ENCODE measurements at regions not wholly inside any gene's neighbourhood (a gene's known extent, or its start where the extent isn't known, plus 50 kb on each side); places are given as distances from the start of the nearest gene placed in this dataset.

DNA sequence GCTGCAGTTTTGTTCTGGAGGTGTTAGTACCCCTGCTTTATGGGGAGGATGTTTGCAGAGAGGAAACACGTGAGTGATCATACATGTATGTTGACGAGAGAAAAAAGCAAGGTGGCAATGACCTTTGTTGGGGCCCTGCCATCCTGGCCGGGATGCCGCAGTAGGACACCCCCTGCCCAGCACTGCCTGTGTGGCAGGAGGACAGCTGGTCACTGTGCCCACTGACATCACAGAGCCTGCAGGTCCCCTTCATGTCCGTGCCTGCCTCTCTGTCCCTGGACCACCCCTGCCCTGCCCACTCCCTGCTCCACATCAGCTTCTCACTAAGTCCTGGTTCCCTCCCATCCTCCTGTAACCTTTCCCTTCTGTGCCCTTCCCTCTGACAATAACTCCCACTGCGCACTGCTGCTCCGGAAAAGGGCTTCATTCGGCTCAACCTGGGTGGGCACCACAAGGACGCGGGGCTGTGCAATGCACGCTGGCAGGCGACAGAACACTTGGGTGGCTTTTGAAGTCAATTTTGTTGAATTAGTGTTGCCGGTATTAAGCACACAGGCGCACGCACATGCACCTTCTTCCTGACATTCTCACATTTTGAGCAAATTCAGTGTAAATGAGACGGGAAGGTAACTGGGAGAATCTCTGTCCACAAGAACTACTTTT is 51.5 kb upstream of the TWIST2 start:
- DNase-seq = no peak

DNA sequence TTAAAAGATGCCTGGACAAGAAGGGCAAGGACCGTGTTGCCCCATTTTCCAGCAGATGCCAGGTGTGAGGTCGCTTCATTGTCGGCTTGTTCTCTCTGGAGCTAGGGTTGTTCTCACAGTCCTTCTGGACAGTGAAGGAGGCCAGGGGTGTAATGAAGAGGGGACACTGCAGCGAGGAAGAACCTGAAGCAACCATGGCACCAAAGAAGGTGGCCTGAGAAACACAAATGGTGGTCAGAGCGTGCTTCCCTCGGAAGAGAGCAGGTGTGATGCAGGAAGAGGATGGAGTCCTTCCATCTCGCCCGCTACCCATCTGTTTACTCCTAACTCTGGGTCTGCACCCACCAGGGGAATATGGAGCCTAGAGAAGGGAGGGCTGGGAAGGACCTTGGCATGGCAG is 50.3 kb upstream of the TWIST2 start:
- no peak for DNase-seq
